Trophoblast cell (in vitro differentiated cells and primary cell): ENCODE measurements at regions not wholly inside any gene's neighbourhood (a gene's known extent, or its start where the extent isn't known, plus 50 kb on each side); places are given as distances from the start of the nearest gene placed in this dataset.

Source experiments
- DNase-seq, 2 donors: peaks; one replicate each; pipeline ENCODE4 v3.0.0-alpha.2; 2016
- H2AFZ ChIP-seq: 2 replicates; pipeline ENCODE4 v1.6.1; 2013; ENCODE audit warnings: low read length, moderate library complexity, mild to moderate bottlenecking; ENCODE audit not compliant: insufficient read depth, poor library complexity
- H2AK5ac ChIP-seq: 2 replicates; pipeline ENCODE4 v1.6.1; 2013; ENCODE audit warnings: mild to moderate bottlenecking, low read length
- H2BK120ac ChIP-seq: 2 replicates; pipeline ENCODE4 v1.6.1; 2013; ENCODE audit warnings: low read length, mild to moderate bottlenecking, moderate library complexity; ENCODE audit not compliant: insufficient read depth, poor library complexity
- H2BK12ac ChIP-seq: 2 replicates; pipeline ENCODE4 v1.6.1; 2013; ENCODE audit warnings: mild to moderate bottlenecking, low read length, moderate library complexity
- H2BK5ac ChIP-seq: 2 replicates; pipeline ENCODE4 v1.6.1; 2013; ENCODE audit warnings: low read length, low read depth, moderate library complexity, mild to moderate bottlenecking; ENCODE audit not compliant: poor library complexity
- H3K14ac ChIP-seq: 2 replicates; pipeline ENCODE4 v1.6.1; 2013; ENCODE audit warnings: mild to moderate bottlenecking, low read length
- H3K18ac ChIP-seq: 2 replicates; pipeline ENCODE4 v1.6.1; 2013; ENCODE audit warnings: mild to moderate bottlenecking, low read length
- H3K23ac ChIP-seq: 2 replicates; pipeline ENCODE4 v1.6.1; 2013; ENCODE audit warnings: low read length
- H3K27ac ChIP-seq: 2 replicates; pipeline ENCODE4 v1.5.1; 2013; ENCODE audit warnings: low read depth, mild to moderate bottlenecking, inconsistent platforms, low read length, moderate library complexity
- H3K27me3 ChIP-seq: 2 replicates; pipeline ENCODE4 v1.6.1; 2013; ENCODE audit warnings: inconsistent platforms, mild to moderate bottlenecking, low read length, moderate library complexity; ENCODE audit not compliant: insufficient read depth
- H3K36me3 ChIP-seq, 2 experiments: 1 replicate in 1 of 2; 2 replicates in 1 of 2; pipeline ENCODE4 v1.6.1; 2013; ENCODE audit warnings: low read length in 2 of 2, mild to moderate bottlenecking in 2 of 2, moderate library complexity in 1 of 2; ENCODE audit not compliant: insufficient read depth in 2 of 2, control insufficient read depth in 1 of 2
- H3K4ac ChIP-seq: 2 replicates; pipeline ENCODE4 v1.6.1; 2013; ENCODE audit warnings: low read depth, mild to moderate bottlenecking, low read length, moderate library complexity
- H3K4me1 ChIP-seq, 2 experiments: 1 replicate in 1 of 2; 2 replicates in 1 of 2; pipeline ENCODE4 v1.6.1; 2013; ENCODE audit warnings: low read length in 2 of 2, mild to moderate bottlenecking in 2 of 2, moderate library complexity in 1 of 2; ENCODE audit not compliant: insufficient read depth in 2 of 2, control insufficient read depth in 1 of 2
- H3K4me2 ChIP-seq: 2 replicates; pipeline ENCODE4 v1.6.1; 2013; ENCODE audit warnings: inconsistent platforms, mild to moderate bottlenecking, low read length, moderate library complexity
- H3K4me3 ChIP-seq: 2 replicates; pipeline ENCODE4 v1.5.1; 2013; ENCODE audit warnings: mild to moderate bottlenecking, low read depth, low read length, inconsistent platforms
- H3K79me1 ChIP-seq: one replicate; pipeline ENCODE4 v1.6.1; 2013; ENCODE audit warnings: low read length
- H3K79me2 ChIP-seq: 2 replicates; pipeline ENCODE4 v1.6.1; 2013; ENCODE audit warnings: low read length, mild to moderate bottlenecking; ENCODE audit not compliant: control insufficient read depth, insufficient read depth, poor library complexity
- H3K9ac ChIP-seq: 2 replicates; pipeline ENCODE4 v1.6.1; 2013; ENCODE audit warnings: mild to moderate bottlenecking, low read length
- H3K9me3 ChIP-seq: 2 replicates; pipeline ENCODE4 v1.6.1; 2013; ENCODE audit warnings: low read depth, mild to moderate bottlenecking, control low read depth, inconsistent platforms, low read length; ENCODE audit not compliant: insufficient read depth
- H4K12ac ChIP-seq: 2 replicates; pipeline ENCODE4 v1.6.1; 2013; ENCODE audit warnings: low read depth, mild to moderate bottlenecking, low read length, moderate library complexity
- H4K8ac ChIP-seq: 2 replicates; pipeline ENCODE4 v1.6.1; 2013; ENCODE audit warnings: low read depth, mild to moderate bottlenecking, low read length, moderate library complexity
- H4K91ac ChIP-seq: one replicate; pipeline ENCODE4 v1.6.1; 2013; ENCODE audit warnings: low read depth, mild to moderate bottlenecking, low read length, moderate library complexity
- WGBS: extraction: QIAGEN DNeasy Blood & Tissue Kit; methylation state at CpG from one replicate; pipeline ENCODE4 v1.1.7; 2013; ENCODE audit warnings: missing lambda C conversion rate; ENCODE audit not compliant: insufficient read length, insufficient coverage; ENCODE audit errors: extremely low coverage; 5-methylcytosine and 5-hydroxymethylcytosine counted together

DNA sequence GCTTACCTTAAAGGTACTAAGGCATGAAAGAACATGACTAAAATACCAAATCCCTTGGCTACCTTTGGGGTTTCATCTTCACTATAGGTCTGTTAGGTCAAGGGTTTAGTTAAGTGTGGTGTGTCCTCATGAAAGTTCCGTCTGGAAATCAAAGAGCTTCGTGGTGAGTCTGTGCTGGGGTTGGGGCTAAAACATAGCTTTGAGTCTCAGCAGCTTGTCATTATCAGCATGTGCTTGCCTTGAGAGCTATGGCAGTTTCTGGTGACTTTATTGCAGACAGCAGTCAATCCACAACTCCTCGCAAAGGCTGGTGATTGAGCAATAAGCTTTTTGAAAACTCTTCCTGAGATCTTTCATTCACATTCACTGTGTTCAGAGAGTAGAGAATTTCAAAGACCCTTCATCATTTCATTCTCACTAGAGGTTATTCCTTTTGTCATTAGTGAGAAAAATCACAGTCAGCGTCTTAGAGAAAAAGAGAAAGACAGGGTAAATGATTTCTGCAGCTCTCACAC, 53.2 kb upstream of the CCDC6 start:
- Histone ChIP-seq H3K79me1 (peaks cover 17% of the 10 kb centered on the region), H2BK120ac (peak overlapping the region; percentile 15), H3K27ac (peak overlapping the region; percentile 34), H3K9ac (no peak overlapping the region), H4K91ac (peak overlapping the region; percentile 13), H2BK5ac (peak overlapping the region; percentile 55), H3K27me3 (no peaks in the 10 kb centered on the region), H3K36me3 (no peaks in the 10 kb centered on the region), H4K12ac (no peak overlapping the region), H3K23ac (no peak overlapping the region), H3K79me2 (no peaks in the 10 kb centered on the region), H2AFZ (no peak overlapping the region), H3K14ac (no peak overlapping the region), H3K4me2 (no peak overlapping the region), H3K18ac (no peak overlapping the region), H3K9me3 (no peaks in the 10 kb centered on the region), H3K4me1 (peaks cover 4 to 8% of the 10 kb centered on the region in 2 experiments), H4K8ac (no peak overlapping the region), H3K4ac (no peak overlapping the region), H2AK5ac (no peak overlapping the region), H3K4me3 (no peak overlapping the region), H2BK12ac (peak overlapping the region; percentile 2)
- peak in 1 of 2 donors; percentile 35 for DNase-seq
- no CpG with 5 or more reads among the region's 4 CpGs for WGBS

DNA sequence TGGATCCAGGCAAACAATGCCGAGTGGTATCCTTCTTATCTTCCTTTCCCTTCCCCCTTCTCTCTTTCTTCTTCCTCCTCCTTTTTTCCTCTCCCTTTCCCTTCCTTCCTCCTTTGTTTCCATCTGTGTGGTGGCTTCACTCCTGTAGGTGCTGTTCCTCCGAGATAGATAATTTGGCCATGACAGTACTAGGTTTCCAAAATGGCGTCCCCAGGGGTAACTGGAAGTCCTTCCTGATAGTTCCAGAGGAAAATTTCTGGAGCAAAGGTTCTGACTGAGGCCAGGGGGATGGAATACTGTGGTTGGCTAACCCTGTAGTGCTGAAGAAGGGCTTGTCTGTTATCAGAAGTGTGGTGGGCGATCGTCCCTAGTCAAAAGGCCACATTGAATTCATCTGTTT, 52.5 kb upstream of the CCDC6 start:
- H3K14ac ChIP-seq = peak overlapping the region; percentile 87
- H3K18ac ChIP-seq = peak overlapping the region; percentile 46
- no peaks in the 10 kb centered on the region for H3K79me2 ChIP-seq
- H3K4me2 ChIP-seq = no peak overlapping the region
- peak overlapping the region; percentile 75 for H2AFZ ChIP-seq
- no peaks in the 10 kb centered on the region for H3K36me3 ChIP-seq
- peaks cover 17% of the 10 kb centered on the region for H3K79me1 ChIP-seq
- no peak overlapping the region for H3K9ac ChIP-seq
- no peak for DNase-seq
- H3K4me1 ChIP-seq = peaks cover 4 to 8% of the 10 kb centered on the region in 2 experiments
- H3K23ac ChIP-seq = no peak overlapping the region
- H4K12ac ChIP-seq = peak overlapping the region; percentile 31
- no peaks in the 10 kb centered on the region for H3K27me3 ChIP-seq
- peak overlapping the region; percentile 79 for H2BK120ac ChIP-seq
- WGBS = no CpG with 5 or more reads among the region's 5 CpGs
- H3K27ac ChIP-seq = peak overlapping the region; percentile 34
- no peak overlapping the region for H3K4me3 ChIP-seq
- H4K8ac ChIP-seq = peak overlapping the region; percentile 48
- H3K9me3 ChIP-seq = no peaks in the 10 kb centered on the region
- peak overlapping the region; percentile 92 for H2BK5ac ChIP-seq
- H2AK5ac ChIP-seq = peak overlapping the region; percentile 79
- peak overlapping the region; percentile 47 for H3K4ac ChIP-seq
- peak overlapping the region; percentile 96 for H2BK12ac ChIP-seq
- H4K91ac ChIP-seq = peak overlapping the region; percentile 93

DNA sequence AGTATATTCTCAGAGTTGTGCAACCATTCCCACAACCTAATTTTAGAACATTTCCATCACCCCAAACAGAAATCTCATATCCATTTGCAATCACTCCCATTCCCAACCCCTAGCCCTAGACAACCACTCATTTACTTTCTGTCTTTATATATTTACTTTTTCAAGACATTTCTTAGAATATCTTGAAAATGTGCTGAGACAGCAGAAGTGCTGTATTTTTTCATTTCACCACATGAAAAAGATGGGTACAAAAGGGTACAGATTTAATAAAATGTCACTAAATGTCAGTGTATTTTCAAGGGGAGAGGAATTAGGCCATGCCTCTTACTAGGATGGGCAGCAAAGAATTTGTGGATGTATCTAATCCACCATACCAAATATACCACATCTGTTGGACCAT, 51.6 kb upstream of the CCDC6 start:
- no peak overlapping the region for H4K8ac ChIP-seq
- no peak for DNase-seq
- no peak overlapping the region for H2BK120ac ChIP-seq
- H2BK5ac ChIP-seq = no peak overlapping the region
- H3K79me1 ChIP-seq = peaks cover 15% of the 10 kb centered on the region
- H2AK5ac ChIP-seq = no peak overlapping the region
- H4K12ac ChIP-seq = no peak overlapping the region
- no peaks in the 10 kb centered on the region for H3K27me3 ChIP-seq
- no peak overlapping the region for H3K4me3 ChIP-seq
- no peak overlapping the region for H3K23ac ChIP-seq
- no peak overlapping the region for H3K27ac ChIP-seq
- no peak overlapping the region for H3K4me2 ChIP-seq
- no peak overlapping the region for H2AFZ ChIP-seq
- H3K9ac ChIP-seq = no peak overlapping the region
- H3K4ac ChIP-seq = no peak overlapping the region
- H3K79me2 ChIP-seq = no peaks in the 10 kb centered on the region
- no peak overlapping the region for H3K18ac ChIP-seq
- no peak overlapping the region for H2BK12ac ChIP-seq
- peaks cover 4 to 7% of the 10 kb centered on the region in 2 experiments for H3K4me1 ChIP-seq
- H3K9me3 ChIP-seq = no peaks in the 10 kb centered on the region
- H3K36me3 ChIP-seq = no peaks in the 10 kb centered on the region
- no peak overlapping the region for H3K14ac ChIP-seq
- no peak overlapping the region for H4K91ac ChIP-seq
